ENCODE measurements at regions not wholly inside any gene's neighbourhood (a gene's known extent, or its start where the extent isn't known, plus 50 kb on each side); places are given as distances from the start of the nearest gene placed in this dataset.

GRCh38 chr16:77574867-77575624, 140.2 kb upstream of the ADAMTS18 start:
- TF ChIP-seq CTCF (IDR thresholded peaks at IDR 0.05 in 4 of 5, conservative IDR thresholded peaks at IDR 0.05 in 1 of 5): no peak
- no peak for TF ChIP-seq POLR2A (IDR thresholded peaks at IDR 0.05)
- H3K4me3 ChIP-seq: no peak overlapping the region
- H3K36me3 ChIP-seq: no peaks in the 10 kb centered on the region
- DNase-seq (no peak), ATAC-seq (no peak)
- no peaks in the 10 kb centered on the region for H3K27me3 ChIP-seq
- peak overlapping the region in 1 of 4 donors; percentile 8 for H3K27ac ChIP-seq
- intact Hi-C loops (cut with DNase I; ENCODE audit: low total_unique reads): no loop called here
- in situ Hi-C loops (cut with MboI; ENCODE audit: low sequenced_read_pairs in 4 of 4): no loop called here
- no peaks in the 10 kb centered on the region for H3K4me1 ChIP-seq
- no peaks in the 10 kb centered on the region for H3K9me3 ChIP-seq

GRCh38 chr16:77579351-77579891, 142.9 kb upstream of the NUDT7 start:
- TF ChIP-seq CTCF (IDR thresholded peaks at IDR 0.05 in 4 of 5, conservative IDR thresholded peaks at IDR 0.05 in 1 of 5) (no peak), POLR2A (IDR thresholded peaks at IDR 0.05) (no peak)
- no peak for DNase-seq
- no peaks in the 10 kb centered on the region for H3K27me3 ChIP-seq
- intact Hi-C loops (cut with DNase I; ENCODE audit: low total_unique reads): no loop called here
- no peak overlapping the region for H3K27ac ChIP-seq
- no peak overlapping the region for H3K4me3 ChIP-seq
- H3K36me3 ChIP-seq: no peaks in the 10 kb centered on the region
- in situ Hi-C loops (cut with MboI; ENCODE audit: low sequenced_read_pairs in 4 of 4): no loop called here
- H3K9me3 ChIP-seq: no peaks in the 10 kb centered on the region
- no peak for ATAC-seq
- no peaks in the 10 kb centered on the region for H3K4me1 ChIP-seq

GRCh38 chr16:77581706-77582105, 140.6 kb upstream of the NUDT7 start:
- TF ChIP-seq POLR2A (IDR thresholded peaks at IDR 0.05) (no peak), CTCF (IDR thresholded peaks at IDR 0.05 in 4 of 5, conservative IDR thresholded peaks at IDR 0.05 in 1 of 5) (no peak)
- Histone ChIP-seq H3K27ac (no peak overlapping the region), H3K36me3 (no peaks in the 10 kb centered on the region), H3K4me3 (no peak overlapping the region), H3K27me3 (no peaks in the 10 kb centered on the region), H3K4me1 (no peaks in the 10 kb centered on the region), H3K9me3 (no peaks in the 10 kb centered on the region)
- ATAC-seq: no peak
- intact Hi-C loops (cut with DNase I; ENCODE audit: low total_unique reads) (no loop called here), in situ Hi-C loops (cut with MboI; ENCODE audit: low sequenced_read_pairs in 4 of 4) (no loop called here)
- DNase-seq: no peak

- no peaks in the 10 kb centered on the region for H3K27me3 ChIP-seq
- intact Hi-C loops (cut with DNase I; ENCODE audit: low total_unique reads): loop anchor here (1.0 kb wide), 1 partner anchor 348 kb away; no protein-coding TSS in a partner anchor
- in situ Hi-C loops (cut with MboI; ENCODE audit: low sequenced_read_pairs in 4 of 4): no loop called here
- peak in 1 of 2 donors; percentile 44 for ATAC-seq
- no peaks in the 10 kb centered on the region for H3K9me3 ChIP-seq
- no peak overlapping the region for H3K4me3 ChIP-seq
- no peaks in the 10 kb centered on the region for H3K36me3 ChIP-seq
- no peak for DNase-seq
- no peaks in the 10 kb centered on the region for H3K4me1 ChIP-seq
- H3K27ac ChIP-seq: no peak overlapping the region
- TF ChIP-seq POLR2A (IDR thresholded peaks at IDR 0.05) (no peak), CTCF (IDR thresholded peaks at IDR 0.05 in 4 of 5, conservative IDR thresholded peaks at IDR 0.05 in 1 of 5) (peak; percentile 53 to 77 (median 63))
Observed at GRCh38 chr16:77584205-77584859, 138.0 kb upstream of the NUDT7 start.

Measured in gastrocnemius medialis (tissue), 4 donors.